B cell (primary cell): ENCODE measurements at regions not wholly inside any gene's neighbourhood (a gene's known extent, or its start where the extent isn't known, plus 50 kb on each side); places are given as distances from the start of the nearest gene placed in this dataset.

Experiments used
- ATAC-seq: fragments of 200-7000 bp; cut with Tn5 transposase; one replicate; pipeline ENCODE4 v1.10.0; 2021; ENCODE audit warnings: low read depth, mild to moderate bottlenecking, moderate number of reproducible peaks, moderate library complexity
- CTCF ChIA-PET: fragments of 350-600 bp; sonication (Branson Sonifier 250); formaldehyde crosslinking; loops from one replicate; lab custom pipeline; 2021; ENCODE audit warnings: antibody characterized with exemption, inconsistent platforms; lab: Charles Lee
- POLR2A ChIA-PET: fragments of 350-600 bp; sonication (Branson Sonifier 250); formaldehyde crosslinking; loops from one replicate; lab custom pipeline; 2021; ENCODE audit warnings: antibody characterized with exemption; lab: Charles Lee
- DNase-seq: peaks from one replicate; pipeline ENCODE4 v3.0.0; 2013
- H2AFZ ChIP-seq: 2 replicates; pipeline ENCODE4 v1.6.1; 2012; ENCODE audit warnings: mild to moderate bottlenecking, low read depth, low read length; ENCODE audit not compliant: insufficient read depth, poor library complexity, severe bottlenecking
- H3K27ac ChIP-seq, 2 donors: 1 replicate in 1 of 2; 2 replicates in 1 of 2; pipeline ENCODE4 v1.5.1; 2012 to 2013; ENCODE audit warnings: low read length in 2 of 2, mild to moderate bottlenecking in 2 of 2, moderate library complexity in 1 of 2
- H3K27me3 ChIP-seq, 4 experiments: fragments of 200-600 bp in 1 of 4; sonication (generic) in 1 of 4; replicated peaks in 1 of 4; 1 replicate in 2 of 4; 2 replicates in 2 of 4; pipeline versions ENCODE4 v1.6.1 to v1.7.0; 2013 to 2016; ENCODE audit warnings: low read length in 3 of 4, mild to moderate bottlenecking in 2 of 4, mixed read lengths in 1 of 4, moderate library complexity in 1 of 4; ENCODE audit not compliant: insufficient read depth in 4 of 4, control insufficient read depth in 3 of 4; ENCODE audit errors: control extremely low read depth in 1 of 4
- H3K36me3 ChIP-seq, 2 experiments: replicated peaks in 1 of 2; 1 replicate in 1 of 2; 2 replicates in 1 of 2; pipeline versions ENCODE4 v1.6.1 to v1.7.1; 2013; ENCODE audit warnings: low read length in 1 of 2; ENCODE audit not compliant: insufficient read depth in 2 of 2, control insufficient read depth in 1 of 2; ENCODE audit errors: control extremely low read depth in 1 of 2, extremely low read depth in 1 of 2
- H3K4me1 ChIP-seq, 2 donors: fragments of 200-600 bp in 1 of 2; sonication (generic) in 1 of 2; 1 replicate in 1 of 2; 2 replicates in 1 of 2; pipeline versions ENCODE4 v1.5.1 to v1.6.1; 2013 to 2017; ENCODE audit warnings: low read length in 2 of 2; ENCODE audit not compliant: control insufficient read depth in 2 of 2, insufficient read depth in 2 of 2
- H3K4me2 ChIP-seq: replicated peaks from 2 replicates; pipeline ENCODE3; 2012; ENCODE audit warnings: mild to moderate bottlenecking, low read depth, low read length; ENCODE audit not compliant: poor library complexity, severe bottlenecking
- H3K4me3 ChIP-seq, 5 experiments: fragments of 200-600 bp in 1 of 5; sonication (generic) in 1 of 5; 1 replicate in 3 of 5; 2 replicates in 2 of 5; pipeline versions ENCODE4 v1.5.1 to v1.7.0; 2011 to 2016; ENCODE audit warnings: low read length in 4 of 5, mild to moderate bottlenecking in 4 of 5, low read depth in 2 of 5, control low read depth in 1 of 5, moderate library complexity in 1 of 5; ENCODE audit not compliant: insufficient read depth in 1 of 5; ENCODE audit errors: control extremely low read depth in 1 of 5, extremely low read depth in 1 of 5
- H3K79me2 ChIP-seq: fragments of 200-600 bp; sonication (generic); one replicate; pipeline ENCODE4 v1.6.0; 2016; ENCODE audit warnings: low read length; ENCODE audit not compliant: control insufficient read depth, insufficient read depth
- H3K9ac ChIP-seq: fragments of 200-600 bp; sonication (generic); 2 replicates; pipeline ENCODE4 v1.6.1; 2017; ENCODE audit warnings: mild to moderate bottlenecking, low read length, moderate library complexity
- H3K9me3 ChIP-seq, 3 donors: one replicate each; pipeline versions ENCODE4 v1.6.1 to v1.7.1; 2013; ENCODE audit warnings: low read length in 2 of 3; ENCODE audit not compliant: control insufficient read depth in 2 of 3, insufficient read depth in 1 of 3; ENCODE audit errors: control extremely low read depth in 1 of 3
- H4K20me1 ChIP-seq: 2 replicates; pipeline ENCODE4 v1.6.0; 2012; ENCODE audit warnings: mild to moderate bottlenecking, low read length; ENCODE audit not compliant: insufficient read depth, control insufficient read depth, poor library complexity, severe bottlenecking
- H3K27ac Mint-ChIP-seq: one replicate; pipeline ENCODE4 v1.8.0; 2021; ENCODE audit warnings: mixed read lengths
- H3K27me3 Mint-ChIP-seq: one replicate; pipeline ENCODE4 v1.8.0; 2021; ENCODE audit warnings: mixed read lengths
- H3K4me1 Mint-ChIP-seq: one replicate; pipeline ENCODE4 v1.8.0; 2021; ENCODE audit warnings: mixed read lengths
- H3K4me3 Mint-ChIP-seq: one replicate; pipeline ENCODE4 v1.8.0; 2021; ENCODE audit warnings: mixed read lengths
- H3K9me3 Mint-ChIP-seq: one replicate; pipeline ENCODE4 v1.8.0; 2022; ENCODE audit warnings: mixed read lengths; ENCODE audit not compliant: insufficient read depth
- EZH2 ChIP-seq: IDR thresholded peaks from 2 replicates; pipeline ENCODE4 v1.6.1; 2012; ENCODE audit warnings: borderline replicate concordance, low read depth, mild to moderate bottlenecking, moderate library complexity, low read length; ENCODE audit not compliant: insufficient read depth, poor library complexity, severe bottlenecking
- WGBS: methylation state at CpG from one replicate; pipeline ENCODE4 v1.1.5; 2013; ENCODE audit warnings: missing lambda C conversion rate; ENCODE audit not compliant: insufficient coverage; 5-methylcytosine and 5-hydroxymethylcytosine counted together
- intact Hi-C: fragments of 100-400 bp; cut with micrococcal nuclease; formaldehyde crosslinking; loops from one replicate; pipeline ENCODE4 v1.10.0; 2022
- TF ChIP-seq, protein P1 (sequence below): fragments of 200-600 bp; IDR thresholded peaks from one replicate; pipeline ENCODE4 v1.8.0; 2022; ENCODE audit warnings: antibody characterized with exemption, mild to moderate bottlenecking

DNA sequence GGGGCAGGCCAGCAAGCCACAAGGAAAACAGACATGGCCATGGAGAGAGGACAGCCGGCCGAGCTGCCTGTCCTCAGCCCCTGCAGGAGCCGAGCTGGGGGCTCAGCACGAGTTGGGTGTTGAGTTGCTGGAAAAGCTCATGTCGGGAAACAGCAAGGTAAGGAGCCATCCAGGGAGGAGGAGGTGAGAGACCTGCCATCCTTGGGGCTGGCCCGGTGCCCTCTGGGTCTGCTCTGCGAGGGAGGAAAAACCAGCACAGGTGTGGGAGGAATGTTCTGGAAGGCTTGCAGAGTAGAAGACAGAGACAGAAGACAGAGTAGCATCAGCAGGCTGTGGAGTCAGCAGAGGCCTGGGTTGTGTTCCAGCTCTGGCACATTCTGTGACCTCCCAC lies 548.8 kb downstream of the PTPRU start:
- H3K79me2 ChIP-seq = no peaks in the 10 kb centered on the region
- H3K4me1 ChIP-seq = no peaks in the 10 kb centered on the region
- WGBS = 81% methylated on average over 7 of the region's 7 CpGs
- no peak overlapping the region for H3K27ac ChIP-seq
- no peaks in the 10 kb centered on the region for H4K20me1 ChIP-seq
- Mint-ChIP-seq H3K9me3 (no peaks in the 10 kb centered on the region), H3K4me3 (no peak overlapping the region), H3K27me3 (peaks cover 6% of the 10 kb centered on the region), H3K27ac (no peak overlapping the region), H3K4me1 (no peaks in the 10 kb centered on the region)
- ATAC-seq (no peak), DNase-seq (no peak)
- ChIA-PET CTCF (no interaction called here), POLR2A (no interaction called here)
- intact Hi-C loops = no loop called here
- no peak overlapping the region for H3K4me2 ChIP-seq
- no peak overlapping the region for H2AFZ ChIP-seq
- H3K9me3 ChIP-seq = no peaks in the 10 kb centered on the region
- no peak overlapping the region for H3K4me3 ChIP-seq
- H3K36me3 ChIP-seq = no peaks in the 10 kb centered on the region
- H3K9ac ChIP-seq = no peak overlapping the region
- no peaks in the 10 kb centered on the region for H3K27me3 ChIP-seq
- TF ChIP-seq, protein P1, sequence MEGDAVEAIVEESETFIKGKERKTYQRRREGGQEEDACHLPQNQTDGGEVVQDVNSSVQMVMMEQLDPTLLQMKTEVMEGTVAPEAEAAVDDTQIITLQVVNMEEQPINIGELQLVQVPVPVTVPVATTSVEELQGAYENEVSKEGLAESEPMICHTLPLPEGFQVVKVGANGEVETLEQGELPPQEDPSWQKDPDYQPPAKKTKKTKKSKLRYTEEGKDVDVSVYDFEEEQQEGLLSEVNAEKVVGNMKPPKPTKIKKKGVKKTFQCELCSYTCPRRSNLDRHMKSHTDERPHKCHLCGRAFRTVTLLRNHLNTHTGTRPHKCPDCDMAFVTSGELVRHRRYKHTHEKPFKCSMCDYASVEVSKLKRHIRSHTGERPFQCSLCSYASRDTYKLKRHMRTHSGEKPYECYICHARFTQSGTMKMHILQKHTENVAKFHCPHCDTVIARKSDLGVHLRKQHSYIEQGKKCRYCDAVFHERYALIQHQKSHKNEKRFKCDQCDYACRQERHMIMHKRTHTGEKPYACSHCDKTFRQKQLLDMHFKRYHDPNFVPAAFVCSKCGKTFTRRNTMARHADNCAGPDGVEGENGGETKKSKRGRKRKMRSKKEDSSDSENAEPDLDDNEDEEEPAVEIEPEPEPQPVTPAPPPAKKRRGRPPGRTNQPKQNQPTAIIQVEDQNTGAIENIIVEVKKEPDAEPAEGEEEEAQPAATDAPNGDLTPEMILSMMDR = no peak
- TF ChIP-seq EZH2 = no peak

DNA sequence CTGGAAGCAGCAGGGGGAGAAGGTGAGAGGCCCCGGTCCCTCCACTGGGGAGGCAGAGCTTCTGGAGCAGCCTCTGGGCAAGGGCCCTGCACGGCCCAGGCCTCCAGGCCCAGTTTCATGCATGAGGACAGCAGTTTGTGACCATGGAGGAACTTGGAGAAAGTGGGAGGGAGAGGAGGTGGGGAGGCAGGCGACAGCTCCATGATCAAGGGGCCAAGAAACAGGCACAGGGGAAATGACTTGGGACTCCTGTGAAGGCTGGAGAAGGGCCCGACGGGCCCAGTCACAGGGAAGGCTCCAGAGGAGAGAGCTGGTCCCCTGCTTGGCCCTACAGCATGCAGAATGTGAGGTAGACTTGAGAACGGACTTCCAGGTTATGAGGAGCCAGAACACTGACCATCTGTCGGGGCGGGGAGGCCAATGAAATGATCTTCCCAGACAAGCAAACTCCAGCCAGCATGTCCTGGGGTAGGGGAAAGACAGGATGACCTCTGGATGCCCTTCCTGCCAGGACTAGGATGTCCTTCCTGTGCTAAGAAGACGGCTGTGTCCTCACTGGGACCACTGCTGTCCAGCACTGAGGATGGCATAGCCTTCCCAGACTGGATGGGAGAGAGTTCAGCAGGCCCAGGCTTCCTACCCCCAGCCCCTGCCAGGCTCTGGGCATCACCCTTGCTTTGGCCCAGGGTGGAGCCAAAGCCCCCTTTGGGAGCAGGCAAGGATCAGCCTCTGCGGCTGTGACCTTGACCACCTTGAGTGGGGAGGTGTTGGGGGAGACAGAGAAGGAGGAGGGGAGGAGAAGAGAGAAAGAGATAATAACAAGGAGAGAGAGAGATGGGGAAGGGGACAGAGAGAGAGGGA lies 548.2 kb downstream of the PTPRU start:
- no peaks in the 10 kb centered on the region for H3K9me3 Mint-ChIP-seq
- Histone ChIP-seq H3K9me3 (no peaks in the 10 kb centered on the region), H3K36me3 (no peaks in the 10 kb centered on the region), H4K20me1 (no peaks in the 10 kb centered on the region), H3K27me3 (no peaks in the 10 kb centered on the region), H3K4me1 (no peaks in the 10 kb centered on the region), H3K4me2 (no peak overlapping the region), H3K4me3 (no peak overlapping the region), H3K27ac (no peak overlapping the region), H3K9ac (no peak overlapping the region), H2AFZ (no peak overlapping the region), H3K79me2 (no peaks in the 10 kb centered on the region)
- intact Hi-C loops = no loop called here
- no peak for ATAC-seq
- no peaks in the 10 kb centered on the region for H3K4me1 Mint-ChIP-seq
- TF ChIP-seq, protein P1 = no peak
- no peak for TF ChIP-seq EZH2
- H3K27ac Mint-ChIP-seq = no peak overlapping the region
- no peak for DNase-seq
- no peak overlapping the region for H3K4me3 Mint-ChIP-seq
- CTCF ChIA-PET = no interaction called here
- H3K27me3 Mint-ChIP-seq = peaks cover 4% of the 10 kb centered on the region
- POLR2A ChIA-PET = no interaction called here
- 71% methylated on average over 8 of the region's 10 CpGs for WGBS
